PFSK-1 (cell line): ENCODE measurements at regions not wholly inside any gene's neighbourhood (a gene's known extent, or its start where the extent isn't known, plus 50 kb on each side); places are given as distances from the start of the nearest gene placed in this dataset.

Experiments
- FOXP2 ChIP-seq: optimal IDR thresholded peaks from 2 replicates; pipeline ENCODE3; 2011; ENCODE audit warnings: borderline replicate concordance, control low read depth, inconsistent platforms; ENCODE audit not compliant: insufficient read depth; ENCODE audit errors: extremely low read length, extremely low read depth
- POLR2AphosphoS5 ChIP-seq: IDR thresholded peaks from 2 replicates; pipeline ENCODE4 v1.6.1; 2012; ENCODE audit warnings: low read depth, mild to moderate bottlenecking, control low read depth, low read length, moderate library complexity
- TAF1 ChIP-seq: IDR thresholded peaks from 2 replicates; pipeline ENCODE4 v1.6.1; 2012; ENCODE audit warnings: low read length, control low read depth, borderline replicate concordance; ENCODE audit not compliant: insufficient read depth
- TF ChIP-seq, protein P1 (sequence below), 2 experiments: IDR thresholded peaks; 2 replicates each; pipeline versions ENCODE4 v1.6.1 to v1.8.0; 2011 to 2012; ENCODE audit warnings: low read depth in 2 of 2, low read length in 2 of 2, control low read depth in 1 of 2, inconsistent platforms in 1 of 2, mild to moderate bottlenecking in 1 of 2, moderate library complexity in 1 of 2; ENCODE audit not compliant: insufficient read depth in 1 of 2

DNA sequence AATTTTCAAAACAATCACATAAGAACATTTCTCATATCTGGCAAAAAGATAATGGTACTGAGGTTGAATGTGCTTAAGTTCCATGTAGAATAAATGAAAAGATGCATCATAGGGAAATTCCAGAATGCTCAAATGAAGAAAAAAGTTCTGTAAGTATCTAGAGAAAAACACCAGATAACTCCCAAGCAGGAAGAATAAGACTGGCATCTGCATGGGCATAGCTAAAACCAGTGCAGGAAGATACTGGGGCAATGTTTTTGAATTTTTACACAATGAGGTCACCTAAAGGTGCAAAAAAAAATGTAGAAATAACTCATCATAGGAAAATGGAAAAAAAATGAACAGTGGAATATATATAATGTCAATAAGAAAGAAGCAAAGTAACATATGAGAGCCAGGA, 275.2 kb downstream of the BAMBI start:
- TF ChIP-seq POLR2AphosphoS5: no peak
- no peak for TF ChIP-seq TAF1
- TF ChIP-seq FOXP2: no peak
- TF ChIP-seq, protein P1, sequence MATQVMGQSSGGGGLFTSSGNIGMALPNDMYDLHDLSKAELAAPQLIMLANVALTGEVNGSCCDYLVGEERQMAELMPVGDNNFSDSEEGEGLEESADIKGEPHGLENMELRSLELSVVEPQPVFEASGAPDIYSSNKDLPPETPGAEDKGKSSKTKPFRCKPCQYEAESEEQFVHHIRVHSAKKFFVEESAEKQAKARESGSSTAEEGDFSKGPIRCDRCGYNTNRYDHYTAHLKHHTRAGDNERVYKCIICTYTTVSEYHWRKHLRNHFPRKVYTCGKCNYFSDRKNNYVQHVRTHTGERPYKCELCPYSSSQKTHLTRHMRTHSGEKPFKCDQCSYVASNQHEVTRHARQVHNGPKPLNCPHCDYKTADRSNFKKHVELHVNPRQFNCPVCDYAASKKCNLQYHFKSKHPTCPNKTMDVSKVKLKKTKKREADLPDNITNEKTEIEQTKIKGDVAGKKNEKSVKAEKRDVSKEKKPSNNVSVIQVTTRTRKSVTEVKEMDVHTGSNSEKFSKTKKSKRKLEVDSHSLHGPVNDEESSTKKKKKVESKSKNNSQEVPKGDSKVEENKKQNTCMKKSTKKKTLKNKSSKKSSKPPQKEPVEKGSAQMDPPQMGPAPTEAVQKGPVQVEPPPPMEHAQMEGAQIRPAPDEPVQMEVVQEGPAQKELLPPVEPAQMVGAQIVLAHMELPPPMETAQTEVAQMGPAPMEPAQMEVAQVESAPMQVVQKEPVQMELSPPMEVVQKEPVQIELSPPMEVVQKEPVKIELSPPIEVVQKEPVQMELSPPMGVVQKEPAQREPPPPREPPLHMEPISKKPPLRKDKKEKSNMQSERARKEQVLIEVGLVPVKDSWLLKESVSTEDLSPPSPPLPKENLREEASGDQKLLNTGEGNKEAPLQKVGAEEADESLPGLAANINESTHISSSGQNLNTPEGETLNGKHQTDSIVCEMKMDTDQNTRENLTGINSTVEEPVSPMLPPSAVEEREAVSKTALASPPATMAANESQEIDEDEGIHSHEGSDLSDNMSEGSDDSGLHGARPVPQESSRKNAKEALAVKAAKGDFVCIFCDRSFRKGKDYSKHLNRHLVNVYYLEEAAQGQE (IDR thresholded peaks at IDR 0.05; ENCODE audit: insufficient read depth in 1 of 2, low read depth in 2 of 2, low read length in 2 of 2): no peak
